PC-9 (cell line): ENCODE measurements at regions not wholly inside any gene's neighbourhood (a gene's known extent, or its start where the extent isn't known, plus 50 kb on each side); places are given as distances from the start of the nearest gene placed in this dataset.

ENCODE experiments used
- BruUV-seq: library from RNA; stranded (reverse); fragments of 400-500 nt; replicated peaks from 2 replicates; lab custom pipeline; 2021; lab: Mats Ljungman, UMichigan
- CTCF ChIA-PET: fragments of 300-600 bp; sonication (Branson Sonifier 250); formaldehyde crosslinking; loops from one replicate; lab custom pipeline; 2022; ENCODE audit warnings: antibody characterized with exemption; lab: Charles Lee
- POLR2A ChIA-PET: fragments of 300-600 bp; sonication (Branson Sonifier 250); formaldehyde crosslinking; loops from one replicate; lab custom pipeline; 2022; ENCODE audit warnings: antibody characterized with exemption; ENCODE audit not compliant: unreplicated experiment; lab: Charles Lee
- DNase-seq, 2 experiments: peaks; one replicate each; pipeline versions ENCODE4 v3.0.0 to v3.0.0-alpha.2; 2015 to 2022; ENCODE audit warnings: mixed read lengths in 1 of 2
- H2AFZ ChIP-seq: fragments of 200-600 bp; sonication (generic); 2 replicates; pipeline ENCODE4 v1.8.1; 2017; ENCODE audit warnings: antibody characterized with exemption
- H3F3A ChIP-seq: fragments of 200-600 bp; sonication (generic); 2 replicates; pipeline ENCODE4 v1.8.1; 2017; ENCODE audit warnings: antibody characterized with exemption, mild to moderate bottlenecking, low read depth; ENCODE audit not compliant: insufficient read depth
- H3K27ac ChIP-seq: fragments of 200-600 bp; sonication (generic); 2 replicates; pipeline ENCODE4 v1.6.1; 2016; ENCODE audit warnings: mixed run types
- H3K27me3 ChIP-seq: fragments of 200-600 bp; sonication (generic); 2 replicates; pipeline ENCODE4 v1.6.1; 2016; ENCODE audit warnings: low read depth, mixed run types; ENCODE audit not compliant: insufficient read depth
- H3K36me3 ChIP-seq: fragments of 200-600 bp; sonication (generic); 2 replicates; pipeline ENCODE4 v1.6.1; 2016; ENCODE audit warnings: low read depth, mixed run types
- H3K4me1 ChIP-seq: fragments of 200-600 bp; sonication (generic); replicated peaks from 2 replicates; pipeline ENCODE4 v1.6.1; 2016; ENCODE audit warnings: mixed run types; ENCODE audit not compliant: insufficient read depth
- H3K4me2 ChIP-seq: fragments of 200-600 bp; sonication (generic); 2 replicates; pipeline ENCODE4 v1.6.1; 2017; ENCODE audit warnings: mixed run types
- H3K4me3 ChIP-seq: fragments of 200-600 bp; sonication (generic); 2 replicates; pipeline ENCODE4 v1.6.1; 2016; ENCODE audit warnings: mixed run types
- H3K79me2 ChIP-seq: fragments of 200-600 bp; sonication (generic); 2 replicates; pipeline ENCODE4 v1.6.1; 2017; ENCODE audit warnings: low read depth, mixed run types
- H3K9me2 ChIP-seq: fragments of 200-600 bp; sonication (generic); 2 replicates; pipeline ENCODE4 v1.8.1; 2017; ENCODE audit warnings: mild to moderate bottlenecking; ENCODE audit not compliant: insufficient read depth
- H3K9me3 ChIP-seq: fragments of 200-600 bp; sonication (generic); 2 replicates; pipeline ENCODE4 v1.8.1; 2016; ENCODE audit warnings: low read depth; ENCODE audit not compliant: insufficient read depth
- H4K20me1 ChIP-seq: fragments of 200-600 bp; sonication (generic); 2 replicates; pipeline ENCODE4 v1.8.1; 2017; ENCODE audit not compliant: insufficient read depth
- CTCF ChIP-seq: fragments of 200-600 bp; sonication (generic); conservative IDR thresholded peaks from 2 replicates; pipeline ENCODE4 v1.6.1; 2017; ENCODE audit warnings: mixed run types, antibody characterized with exemption, mild to moderate bottlenecking, moderate library complexity
- EZH2 ChIP-seq: fragments of 200-600 bp; sonication (generic); IDR thresholded peaks from 2 replicates; pipeline ENCODE4 v1.8.0; 2017; ENCODE audit warnings: antibody characterized with exemption, low read depth
- intact Hi-C: fragments of 100-400 bp; cut with micrococcal nuclease; formaldehyde crosslinking; loops from one replicate; pipeline ENCODE4 v1.10.0; 2022; ENCODE audit not compliant: unreplicated experiment

DNA sequence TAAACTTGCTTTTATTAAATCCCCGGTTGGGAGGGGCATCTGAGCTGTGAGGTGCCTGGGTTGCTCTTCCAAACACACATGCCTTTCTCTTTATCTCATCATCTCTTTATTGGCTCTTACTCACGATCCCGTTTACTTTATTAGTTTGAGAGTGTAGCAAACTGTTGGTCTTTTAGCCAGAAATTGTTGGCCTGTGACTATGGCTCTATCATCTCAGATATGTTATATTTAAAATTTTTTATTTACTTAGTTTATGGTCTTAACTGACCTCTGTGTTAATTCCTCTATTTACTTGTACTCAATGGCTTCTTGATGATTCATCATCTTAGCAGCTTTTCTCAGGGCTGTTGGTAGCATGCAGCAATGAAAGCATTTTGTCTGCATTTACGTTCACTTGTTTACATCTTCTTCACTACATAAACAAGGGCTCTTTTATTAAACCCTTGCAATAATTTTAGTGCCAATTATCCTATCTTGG is 408.4 kb downstream of the HRH4 start:
- CTCF ChIA-PET: no interaction called here
- no peak overlapping the region for H3K4me2 ChIP-seq
- H3K9me3 ChIP-seq: no peaks in the 10 kb centered on the region
- no peaks in the 10 kb centered on the region for H3K9me2 ChIP-seq
- H3K4me1 ChIP-seq: no peaks in the 10 kb centered on the region
- H2AFZ ChIP-seq: no peak overlapping the region
- H3K4me3 ChIP-seq: no peak overlapping the region
- H3K27ac ChIP-seq: no peak overlapping the region
- POLR2A ChIA-PET: interaction anchor here (0.7 kb wide), 1 partner anchor 1555 kb away, joined by 5 read pairs; no protein-coding TSS in a partner anchor
- H3K27me3 ChIP-seq: no peaks in the 10 kb centered on the region
- no peaks in the 10 kb centered on the region for H3K36me3 ChIP-seq
- TF ChIP-seq CTCF: no peak
- TF ChIP-seq EZH2: no peak
- no peaks in the 10 kb centered on the region; the same call in 1 of the 2 replicates for H4K20me1 ChIP-seq
- no peak for DNase-seq
- H3F3A ChIP-seq: no peaks in the 10 kb centered on the region
- no peaks in the 10 kb centered on the region for H3K79me2 ChIP-seq
- no TSS peak for BruUV-seq
- intact Hi-C loops: no loop called here

- H3K36me3 ChIP-seq: no peaks in the 10 kb centered on the region
- H4K20me1 ChIP-seq: no peaks in the 10 kb centered on the region; the same call in 1 of the 2 replicates
- no peak overlapping the region for H3K27ac ChIP-seq
- BruUV-seq: no TSS peak
- no peaks in the 10 kb centered on the region for H3K9me2 ChIP-seq
- H3K79me2 ChIP-seq: no peaks in the 10 kb centered on the region
- H3F3A ChIP-seq: no peaks in the 10 kb centered on the region
- POLR2A ChIA-PET: interaction anchor here (0.7 kb wide), 1 partner anchor 1555 kb away, joined by 5 read pairs; no protein-coding TSS in a partner anchor
- no peak for DNase-seq
- no peaks in the 10 kb centered on the region for H3K4me1 ChIP-seq
- TF ChIP-seq EZH2 (no peak), CTCF (no peak)
- H3K4me3 ChIP-seq: no peak overlapping the region
- H3K27me3 ChIP-seq: no peaks in the 10 kb centered on the region
- intact Hi-C loops: no loop called here
- H3K4me2 ChIP-seq: no peak overlapping the region
- CTCF ChIA-PET: no interaction called here
- H2AFZ ChIP-seq: no peak overlapping the region
- H3K9me3 ChIP-seq: no peaks in the 10 kb centered on the region
Measured at GRCh38 chr18:24869285-24869684, 408.8 kb downstream of the HRH4 start.

GRCh38 chr18:24875286-24875685 is 414.8 kb downstream of the HRH4 start:
- Histone ChIP-seq H3K9me3 (no peaks in the 10 kb centered on the region), H3K9me2 (no peaks in the 10 kb centered on the region), H3K4me3 (no peak overlapping the region), H3K27ac (no peak overlapping the region), H3K27me3 (0 out of 2 replicates have a peak, but pooled peaks cover 3% of the 10 kb centered on the region), H3K79me2 (no peaks in the 10 kb centered on the region), H3K4me2 (no peak overlapping the region), H3K4me1 (no peaks in the 10 kb centered on the region), H4K20me1 (no peaks in the 10 kb centered on the region), H3K36me3 (no peaks in the 10 kb centered on the region), H2AFZ (no peak overlapping the region), H3F3A (no peaks in the 10 kb centered on the region)
- no peak for TF ChIP-seq CTCF
- TF ChIP-seq EZH2: no peak
- DNase-seq: no peak
- ChIA-PET POLR2A (no interaction called here), CTCF (no interaction called here)
- intact Hi-C loops: no loop called here
- BruUV-seq: no TSS peak
